HepG2 (cell line): ENCODE measurements at regions not wholly inside any gene's neighbourhood (a gene's known extent, or its start where the extent isn't known, plus 50 kb on each side); places are given as distances from the start of the nearest gene placed in this dataset.

Source experiments
- ATAC-seq: fragments of 200-7000 bp; cut with Tn5 transposase; 3 replicates; pipeline ENCODE4 v1.9.1; 2020; ENCODE audit warnings: mild to moderate bottlenecking, moderate library complexity
- BruUV-seq: library from RNA; stranded (reverse); fragments of 400-500 nt; replicated peaks from 2 replicates; lab custom pipeline; 2021; lab: Mats Ljungman, UMichigan
- CTCF ChIA-PET: fragments of 300-600 bp; formaldehyde crosslinking; extraction: SDS; loops from one replicate; lab custom pipeline; 2021; ENCODE audit warnings: low total read pairs, inconsistent platforms, low intra/inter-chr PET ratio; lab: Yijun Ruan, JAX
- POLR2A ChIA-PET: fragments of 350-600 bp; sonication (Branson Sonifier 250); formaldehyde crosslinking; loops from one replicate; lab custom pipeline; 2020; ENCODE audit warnings: antibody characterized with exemption, inconsistent platforms; lab: Yijun Ruan, JAX
- DNase-seq: peaks from one replicate; pipeline ENCODE4 v3.0.0-alpha.2; 2015; ENCODE audit warnings: low spot score
- FAIRE-seq: peaks from 3 replicates; lab custom pipeline; 2011; peaks lifted over from hg19 to GRCh38; lab: Jason Lieb, UNC
- H2AFZ ChIP-seq: one replicate; pipeline ENCODE4 v1.6.1; 2011; ENCODE audit warnings: low read length, inconsistent platforms
- H3K27ac ChIP-seq: fragments of 300-600 bp; 3 replicates; pipeline ENCODE4 v1.8.0; 2011; ENCODE audit warnings: mixed run types, mild to moderate bottlenecking, mixed read lengths, low read length, inconsistent platforms; ENCODE audit not compliant: insufficient read depth; ENCODE audit errors: extremely low read length
- H3K27me3 ChIP-seq, 2 experiments: fragments of 200-600 bp in 1 of 2; 2 replicates in 1 of 2; 3 replicates in 1 of 2; pipeline versions ENCODE4 v1.6.0 to v1.8.0; 2011; ENCODE audit warnings: low read length in 2 of 2, mild to moderate bottlenecking in 2 of 2, moderate library complexity in 2 of 2, inconsistent platforms in 1 of 2; ENCODE audit not compliant: insufficient read depth in 2 of 2, control insufficient read depth in 1 of 2
- H3K36me3 ChIP-seq, 2 experiments: fragments of 200-600 bp in 1 of 2; replicated peaks in 1 of 2; 2 replicates in 1 of 2; 3 replicates in 1 of 2; pipeline versions ENCODE4 v1.5.1 to v1.8.0; 2011; ENCODE audit warnings: low read length in 2 of 2, inconsistent platforms in 1 of 2; ENCODE audit not compliant: insufficient read depth in 2 of 2, control insufficient read depth in 1 of 2
- H3K4me1 ChIP-seq: 2 replicates; pipeline ENCODE4 v1.5.1; 2012; ENCODE audit warnings: low read length, inconsistent platforms; ENCODE audit not compliant: insufficient read depth
- H3K4me2 ChIP-seq: 2 replicates; pipeline ENCODE4 v1.6.0; 2011; ENCODE audit warnings: low read depth, low read length, inconsistent platforms
- H3K4me3 ChIP-seq, 3 experiments: fragments of 200-600 bp in 1 of 3; sonication (generic), shearing (Covaris generic) in 1 of 3; replicated peaks in 1 of 3; 2 replicates each; pipeline ENCODE4 v1.5.1; 2011 to 2016; ENCODE audit warnings: low read length in 3 of 3, inconsistent platforms in 2 of 3, low read depth in 2 of 3, mild to moderate bottlenecking in 2 of 3, control low read depth in 1 of 3, mixed read lengths in 1 of 3; ENCODE audit not compliant: insufficient read depth in 1 of 3
- H3K79me2 ChIP-seq: one replicate; pipeline ENCODE4 v1.6.1; 2011; ENCODE audit warnings: low read length, inconsistent platforms; ENCODE audit not compliant: insufficient read depth
- H3K9ac ChIP-seq: 2 replicates; pipeline ENCODE4 v1.6.0; 2011; ENCODE audit warnings: mild to moderate bottlenecking, low read depth, low read length, inconsistent platforms; ENCODE audit not compliant: insufficient read depth
- H3K9me3 ChIP-seq: 2 replicates; pipeline ENCODE4 v1.5.1; 2012; ENCODE audit warnings: mild to moderate bottlenecking, low read length
- H4K20me1 ChIP-seq: 2 replicates; pipeline ENCODE4 v1.6.0; 2011; ENCODE audit warnings: inconsistent platforms, mild to moderate bottlenecking, low read length, moderate library complexity; ENCODE audit not compliant: insufficient read depth
- CREB3 ChIP-seq: sonication (generic); formaldehyde crosslinking; IDR thresholded peaks from 2 replicates; pipeline ENCODE4 v1.5.0; 2020; ENCODE audit warnings: missing genetic modification reagents
- DZIP1 ChIP-seq: sonication (generic); formaldehyde crosslinking; IDR thresholded peaks from 2 replicates; pipeline ENCODE4 v1.5.0; 2020; ENCODE audit warnings: mild to moderate bottlenecking, missing genetic modification reagents
- ZC3H13 ChIP-seq: sonication (generic); formaldehyde crosslinking; IDR thresholded peaks from 2 replicates; pipeline ENCODE4 v1.8.1; 2023; ENCODE audit warnings: mild to moderate bottlenecking, missing genetic modification reagents, moderate library complexity
- ZNF660 ChIP-seq: sonication (generic); formaldehyde crosslinking; IDR thresholded peaks from 2 replicates; pipeline ENCODE4 v1.5.1; 2020; ENCODE audit warnings: mild to moderate bottlenecking, low read depth, missing genetic modification reagents, borderline replicate concordance
- ZSCAN9 ChIP-seq: IDR thresholded peaks from 2 replicates; pipeline ENCODE4 v1.6.1; 2016; ENCODE audit warnings: borderline replicate concordance
- WGBS: methylation state at CpG from one replicate; pipeline ENCODE4 v1.1.6; 2017; ENCODE audit warnings: low lambda C conversion rate; 5-methylcytosine and 5-hydroxymethylcytosine counted together
- in situ Hi-C: cut with HindIII; loops from 2 replicates; pipeline ENCODE4 v1.10.0; 2017; ENCODE audit warnings: low pct_unique_long_range_greater_than_20kb; ENCODE audit not compliant: extremely low pct_ligation_motif_present
- intact Hi-C: fragments of 100-400 bp; cut with micrococcal nuclease; formaldehyde crosslinking; loops from one replicate; pipeline ENCODE4 v1.10.0; 2022; ENCODE audit not compliant: unreplicated experiment

GRCh38 chr12:84043355-84043754 is 869.2 kb downstream of the SLC6A15 start (continued):
- TF ChIP-seq DZIP1 (CRISPR knock-in tag) (no peak), CREB3 (CRISPR knock-in tag) (no peak)

- no peak for FAIRE-seq
- H3K4me1 ChIP-seq: peaks cover 5% of the 10 kb centered on the region
- TF ChIP-seq ZSCAN9 (CRISPR knock-in tag) (no peak), ZC3H13 (no peak), ZNF660 (no peak)
- TF ChIP-seq, all 625 proteins: peak for 0
- ChIA-PET POLR2A (no interaction called here), CTCF (no interaction called here)
- intact Hi-C loops: no loop called here
- H2AFZ ChIP-seq: no peak overlapping the region
- 29% methylated on average over 8 of the region's 9 CpGs for WGBS
- no peak overlapping the region for H3K4me3 ChIP-seq
- no peaks in the 10 kb centered on the region for H4K20me1 ChIP-seq
- no peaks in the 10 kb centered on the region for H3K79me2 ChIP-seq
- H3K36me3 ChIP-seq: no peaks in the 10 kb centered on the region
- no peak overlapping the region for H3K4me2 ChIP-seq
- in situ Hi-C loops: no loop called here
- DNase-seq: no peak
- peaks cover 3% of the 10 kb centered on the region for H3K9me3 ChIP-seq
- H3K9ac ChIP-seq: no peak overlapping the region
- H3K27ac ChIP-seq: no peak overlapping the region
- BruUV-seq: no TSS peak
- no peaks in the 10 kb centered on the region for H3K27me3 ChIP-seq
- no peak for ATAC-seq
Measured at GRCh38 chr12:84038242-84038641, 874.4 kb downstream of the SLC6A15 start.
